Left lung (tissue), 4 donors: ENCODE measurements at regions not wholly inside any gene's neighbourhood (a gene's known extent, or its start where the extent isn't known, plus 50 kb on each side); places are given as distances from the start of the nearest gene placed in this dataset.

ENCODE experiments used
- ATAC-seq: fragments of 200-7000 bp; cut with Tn5 transposase; one replicate; pipeline ENCODE4 v1.9.1; 2020; ENCODE audit warnings: moderate library complexity
- DNase-seq, 4 donors: peaks; one replicate each; pipeline ENCODE4 v3.0.0-alpha.2; 2013 to 2020
- H3K27ac ChIP-seq, 2 donors: fragments of 200-600 bp; sonication (generic) in 1 of 2; one replicate each; pipeline versions ENCODE4 v1.5.0 to v1.8.0; 2020 to 2021
- H3K27me3 ChIP-seq, 2 donors: fragments of 200-600 bp; sonication (generic) in 1 of 2; one replicate each; pipeline versions ENCODE4 v1.5.0 to v1.8.0; 2020 to 2021
- H3K36me3 ChIP-seq, 2 donors: fragments of 200-600 bp; sonication (generic) in 1 of 2; one replicate each; pipeline versions ENCODE4 v1.5.0 to v1.8.0; 2020 to 2021
- H3K4me1 ChIP-seq, 2 donors: fragments of 200-600 bp; one replicate each; pipeline ENCODE4 v1.8.0; 2021
- H3K4me3 ChIP-seq, 2 donors: fragments of 200-600 bp; sonication (generic) in 1 of 2; one replicate each; pipeline versions ENCODE4 v1.5.0 to v1.8.0; 2020 to 2021; ENCODE audit warnings: mild to moderate bottlenecking in 1 of 2
- H3K9me3 ChIP-seq, 2 donors: fragments of 200-600 bp; sonication (generic) in 1 of 2; one replicate each; pipeline versions ENCODE4 v1.5.0 to v1.8.0; 2020 to 2021
- CTCF ChIP-seq, 2 donors: fragments of 200-600 bp; sonication (generic) in 1 of 2; IDR thresholded peaks; one replicate each; pipeline versions ENCODE4 v1.5.0 to v1.8.0; 2021; ENCODE audit warnings: antibody characterized with exemption in 2 of 2
- intact Hi-C, 2 donors: fragments of 100-400 bp; cut with DNase I; formaldehyde crosslinking; loops; one replicate each; pipeline versions ENCODE4 v1.11.2 to v1.14.2; 2022
- donor health status: DM: no; HTN: yes; CAD: no.
- donor health status: DM: no; HTN: no; CAD: no.

DNA sequence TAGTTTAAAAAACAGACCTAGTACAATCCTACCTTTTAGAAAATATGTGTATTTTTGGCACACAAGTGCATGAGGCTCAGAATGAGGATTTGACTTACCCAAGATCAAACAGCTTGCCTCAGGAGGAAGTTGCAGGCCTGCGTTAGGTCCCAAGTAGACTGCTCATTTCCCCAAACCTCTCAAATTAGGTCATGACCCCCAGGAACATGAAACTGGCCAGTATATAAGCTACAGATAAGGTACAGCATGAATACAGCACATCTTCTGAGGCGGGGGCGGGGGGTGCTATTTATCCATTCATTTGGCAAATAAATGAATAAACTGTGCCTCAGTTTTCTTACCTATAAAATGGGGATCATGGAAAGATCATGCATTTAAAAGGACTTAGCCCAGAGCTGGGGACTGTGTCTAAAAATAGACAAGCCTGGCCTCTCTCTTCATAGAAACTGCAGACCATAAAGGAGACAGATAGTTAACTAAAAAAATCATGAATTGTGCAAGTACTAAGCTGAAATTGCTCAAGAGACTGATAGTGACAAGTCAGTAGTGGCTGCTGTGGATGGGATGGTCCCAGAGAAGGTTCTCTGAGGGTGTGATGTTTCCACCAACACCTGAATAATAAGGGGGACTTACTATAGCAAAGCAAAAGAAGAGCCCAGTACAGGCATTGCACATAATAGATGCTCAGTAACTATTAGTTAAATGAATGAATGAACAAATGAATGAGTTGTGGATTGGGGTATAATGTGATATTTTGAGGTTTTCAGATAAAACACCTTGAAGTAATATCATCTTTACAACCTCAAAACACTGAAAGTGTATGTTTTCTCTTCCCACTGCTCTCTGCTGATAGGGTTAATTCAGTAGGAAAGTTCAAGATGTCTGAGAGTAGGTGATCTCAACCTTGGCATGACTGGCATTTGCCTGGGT is 258.5 kb upstream of the PROK2 start:
- peak in 1 of 4 donors; percentile 43 for DNase-seq
- Histone ChIP-seq H3K9me3 (no peaks in the 10 kb centered on the region), H3K36me3 (no peaks in the 10 kb centered on the region), H3K4me1 (peaks cover 5 to 26% of the 10 kb centered on the region in 2 donors), H3K27me3 (no peaks in the 10 kb centered on the region), H3K27ac (peak overlapping the region in 1 of 2 donors; percentile 6), H3K4me3 (no peak overlapping the region)
- peak; percentile 61 for ATAC-seq
- no peak for TF ChIP-seq CTCF (IDR thresholded peaks at IDR 0.05)
- intact Hi-C loops, result no loop called here

- no peaks in the 10 kb centered on the region for H3K36me3 ChIP-seq
- DNase-seq (peak in 1 of 4 donors; percentile 39), ATAC-seq (peak; percentile 49)
- no peaks in the 10 kb centered on the region for H3K27me3 ChIP-seq
- no peak overlapping the region for H3K4me3 ChIP-seq
- TF ChIP-seq CTCF (IDR thresholded peaks at IDR 0.05), result no peak
- H3K27ac ChIP-seq, result peak overlapping the region in 1 of 2 donors; percentile 6
- intact Hi-C loops, result no loop called here
- no peaks in the 10 kb centered on the region for H3K9me3 ChIP-seq
- peaks cover 5 to 23% of the 10 kb centered on the region in 2 donors for H3K4me1 ChIP-seq
These were observed 257.7 kb upstream of the PROK2 start for GRCh38 chr3:72042397-72043203.

- no peaks in the 10 kb centered on the region for H3K36me3 ChIP-seq
- DNase-seq, result peak in 2 of 4 donors; percentile 23 to 62
- intact Hi-C loops, result no loop called here
These were observed 256.6 kb upstream of the PROK2 start for GRCh38 chr3:72041511-72041910.

GRCh38 chr3:72041076-72041475 is 256.1 kb upstream of the PROK2 start:
- TF ChIP-seq CTCF (IDR thresholded peaks at IDR 0.05), result no peak
- intact Hi-C loops, result no loop called here
- no peak overlapping the region for H3K27ac ChIP-seq
- H3K4me3 ChIP-seq, result no peak overlapping the region
- no peaks in the 10 kb centered on the region for H3K36me3 ChIP-seq
- H3K27me3 ChIP-seq, result no peaks in the 10 kb centered on the region
- H3K9me3 ChIP-seq, result no peaks in the 10 kb centered on the region
- ATAC-seq, result no peak
- no peak for DNase-seq
- H3K4me1 ChIP-seq, result peaks cover 5 to 23% of the 10 kb centered on the region in 2 donors

More at GRCh38 chr3:72041511-72041910, 256.6 kb upstream of the PROK2 start:
- no peaks in the 10 kb centered on the region for H3K9me3 ChIP-seq
- no peak for ATAC-seq
- TF ChIP-seq CTCF (IDR thresholded peaks at IDR 0.05), result no peak
- H3K27ac ChIP-seq, result no peak overlapping the region
- peaks cover 5 to 23% of the 10 kb centered on the region in 2 donors for H3K4me1 ChIP-seq
- no peak overlapping the region for H3K4me3 ChIP-seq
- H3K27me3 ChIP-seq, result no peaks in the 10 kb centered on the region

DNA sequence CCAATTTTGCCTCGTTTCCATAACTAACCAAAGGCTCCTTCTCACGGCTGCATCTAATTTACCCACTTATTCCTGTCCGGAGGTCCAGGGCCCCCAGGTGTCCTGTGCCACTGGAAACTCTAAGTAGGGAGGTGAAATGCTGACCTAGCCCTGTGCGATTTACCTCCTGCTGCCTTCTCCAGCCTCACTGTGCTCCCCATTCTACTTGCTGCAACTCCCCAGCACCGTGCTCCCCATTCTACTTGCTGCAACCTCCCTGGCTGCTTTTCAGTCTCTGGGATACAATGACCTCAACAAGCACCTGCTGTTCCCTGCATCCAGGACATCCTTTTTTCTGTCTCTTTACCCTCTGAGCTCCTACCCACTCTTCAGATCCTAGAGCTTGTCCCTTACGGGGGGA is 254.7 kb upstream of the PROK2 start:
- ATAC-seq (no peak), DNase-seq (no peak)
- Histone ChIP-seq H3K4me3 (no peak overlapping the region), H3K36me3 (no peaks in the 10 kb centered on the region), H3K27ac (no peak overlapping the region), H3K9me3 (no peaks in the 10 kb centered on the region), H3K4me1 (peaks cover 5 to 23% of the 10 kb centered on the region in 2 donors), H3K27me3 (no peaks in the 10 kb centered on the region)
- no peak for TF ChIP-seq CTCF (IDR thresholded peaks at IDR 0.05)
- intact Hi-C loops, result no loop called here
